ENCODE measurements at regions not wholly inside any gene's neighbourhood (a gene's known extent, or its start where the extent isn't known, plus 50 kb on each side); places are given as distances from the start of the nearest gene placed in this dataset.
"Not testable (repeated sequence)": the region's sequence is repeated elsewhere in the genome, so short reads cannot be mapped to it uniquely, and the experiment has no call there.

- no peak for DNase-seq (ENCODE audit: low read depth)
- TF ChIP-seq, protein P1, sequence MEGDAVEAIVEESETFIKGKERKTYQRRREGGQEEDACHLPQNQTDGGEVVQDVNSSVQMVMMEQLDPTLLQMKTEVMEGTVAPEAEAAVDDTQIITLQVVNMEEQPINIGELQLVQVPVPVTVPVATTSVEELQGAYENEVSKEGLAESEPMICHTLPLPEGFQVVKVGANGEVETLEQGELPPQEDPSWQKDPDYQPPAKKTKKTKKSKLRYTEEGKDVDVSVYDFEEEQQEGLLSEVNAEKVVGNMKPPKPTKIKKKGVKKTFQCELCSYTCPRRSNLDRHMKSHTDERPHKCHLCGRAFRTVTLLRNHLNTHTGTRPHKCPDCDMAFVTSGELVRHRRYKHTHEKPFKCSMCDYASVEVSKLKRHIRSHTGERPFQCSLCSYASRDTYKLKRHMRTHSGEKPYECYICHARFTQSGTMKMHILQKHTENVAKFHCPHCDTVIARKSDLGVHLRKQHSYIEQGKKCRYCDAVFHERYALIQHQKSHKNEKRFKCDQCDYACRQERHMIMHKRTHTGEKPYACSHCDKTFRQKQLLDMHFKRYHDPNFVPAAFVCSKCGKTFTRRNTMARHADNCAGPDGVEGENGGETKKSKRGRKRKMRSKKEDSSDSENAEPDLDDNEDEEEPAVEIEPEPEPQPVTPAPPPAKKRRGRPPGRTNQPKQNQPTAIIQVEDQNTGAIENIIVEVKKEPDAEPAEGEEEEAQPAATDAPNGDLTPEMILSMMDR (IDR thresholded peaks at IDR 0.05; ENCODE audit: control insufficient read depth, extremely low read depth, insufficient read depth): no peak
- H3K4me3 ChIP-seq (ENCODE audit: low read depth, low read length): no peak overlapping the region
These were observed 888.8 kb upstream of the SOX11 start for GRCh38 chr2:4803396-4803795.

- DNase-seq (ENCODE audit: low read depth); H3K4me3 ChIP-seq (ENCODE audit: low read depth, low read length): not testable (repeated sequence)
These were observed 878.0 kb upstream of the SOX11 start for GRCh38 chr2:4814137-4814536.

GRCh38 chr2:4827836-4828235 is 864.3 kb upstream of the SOX11 start:
- H3K4me3 ChIP-seq (ENCODE audit: low read depth, low read length): no peak overlapping the region
- DNase-seq (ENCODE audit: low read depth): no peak

DNA sequence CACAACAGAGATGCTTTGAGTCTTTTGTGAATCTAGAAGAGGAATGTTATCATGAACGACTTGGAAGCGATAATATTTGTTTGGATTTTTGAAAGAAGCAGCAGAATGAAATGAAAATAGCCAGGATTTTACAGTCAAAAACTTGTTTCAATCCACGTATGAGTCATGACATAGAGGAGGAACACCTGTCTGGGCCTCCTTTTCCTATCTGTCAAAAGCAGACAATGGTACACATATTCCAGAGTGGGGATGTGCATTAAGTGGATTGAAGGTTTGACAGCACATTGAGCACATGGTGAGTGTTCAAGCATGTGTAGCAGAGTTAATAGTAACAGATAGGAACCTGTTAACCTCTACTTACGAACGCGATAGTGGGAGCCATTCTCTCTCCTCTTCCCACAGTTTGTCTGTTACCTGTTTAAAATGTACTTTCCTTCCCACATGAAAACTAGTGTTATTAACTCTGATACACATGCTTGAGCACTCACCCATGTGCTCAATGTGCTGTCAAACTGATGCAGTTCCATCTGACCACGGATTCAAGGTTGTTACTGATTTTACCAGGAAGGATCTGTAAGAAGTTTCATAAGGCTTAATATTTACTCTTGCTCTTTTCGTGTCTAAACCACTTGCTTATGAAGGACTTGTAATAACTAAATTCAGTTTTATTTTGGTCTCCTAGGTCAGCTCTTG is 863.4 kb upstream of the SOX11 start:
- H3K4me3 ChIP-seq (ENCODE audit: low read depth, low read length): no peak overlapping the region
- TF ChIP-seq, protein P1 (IDR thresholded peaks at IDR 0.05; ENCODE audit: control insufficient read depth, extremely low read depth, insufficient read depth): no peak
- DNase-seq (ENCODE audit: low read depth): no peak

More at GRCh38 chr2:4827836-4828235, 864.3 kb upstream of the SOX11 start:
- TF ChIP-seq, protein P1 (IDR thresholded peaks at IDR 0.05; ENCODE audit: control insufficient read depth, extremely low read depth, insufficient read depth): no peak

DNA sequence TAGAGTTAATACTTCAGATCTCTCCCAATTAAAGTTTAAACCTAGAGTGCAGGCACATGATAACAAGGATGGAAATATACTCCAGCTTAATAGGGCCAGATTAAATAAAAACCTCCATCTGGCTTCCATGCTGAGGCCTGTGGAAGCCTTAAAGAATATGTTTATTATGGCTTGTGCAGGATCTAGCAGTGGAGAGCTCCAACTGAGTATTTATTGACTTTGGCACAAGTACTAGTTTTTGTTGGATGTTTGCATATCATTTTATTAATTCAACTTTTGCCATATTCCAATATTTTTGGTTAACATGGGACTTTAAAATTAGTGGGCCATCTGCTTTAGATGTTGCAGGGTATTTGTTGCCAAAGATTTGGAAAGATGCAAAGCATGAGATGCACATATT is 860.4 kb upstream of the SOX11 start:
- peak; percentile 34 for DNase-seq (ENCODE audit: low read depth)
- TF ChIP-seq, protein P1 (IDR thresholded peaks at IDR 0.05; ENCODE audit: control insufficient read depth, extremely low read depth, insufficient read depth): no peak
- no peak overlapping the region for H3K4me3 ChIP-seq (ENCODE audit: low read depth, low read length)

- TF ChIP-seq, protein P1 (IDR thresholded peaks at IDR 0.05; ENCODE audit: control insufficient read depth, extremely low read depth, insufficient read depth): no peak
- no peak for DNase-seq (ENCODE audit: low read depth)
- H3K4me3 ChIP-seq (ENCODE audit: low read depth, low read length): no peak overlapping the region
These were observed 859.5 kb upstream of the SOX11 start for GRCh38 chr2:4832642-4833041.

- H3K4me3 ChIP-seq (ENCODE audit: low read depth, low read length): no peak overlapping the region
- no peak for DNase-seq (ENCODE audit: low read depth)
- TF ChIP-seq, protein P1 (IDR thresholded peaks at IDR 0.05; ENCODE audit: control insufficient read depth, extremely low read depth, insufficient read depth): no peak
These were observed 853.6 kb upstream of the SOX11 start for GRCh38 chr2:4838626-4839025.
